SK-N-SH (cell line): ENCODE measurements at regions not wholly inside any gene's neighbourhood (a gene's known extent, or its start where the extent isn't known, plus 50 kb on each side); places are given as distances from the start of the nearest gene placed in this dataset.

Experiments
- CTCF ChIA-PET: fragments of 300-600, 350-600 bp; formaldehyde crosslinking; extraction: SDS; loops from one replicate; lab custom pipeline; 2021; lab: Yijun Ruan, JAX
- POLR2A ChIA-PET: fragments of 350-600 bp; sonication (Branson Sonifier 250); formaldehyde crosslinking; extraction: SDS; loops from one replicate; lab custom pipeline; 2020; ENCODE audit warnings: antibody characterized with exemption, inconsistent platforms; lab: Yijun Ruan, JAX
- DNase-seq: peaks from one replicate; pipeline ENCODE4 v3.0.0; 2012
- H2AFZ ChIP-seq: fragments of 200-600 bp; sonication (generic); 2 replicates; pipeline ENCODE4 v1.8.1; 2016; ENCODE audit warnings: antibody characterized with exemption, mild to moderate bottlenecking, low read depth
- H3F3A ChIP-seq: fragments of 200-600 bp; sonication (generic); replicated peaks from 2 replicates; pipeline ENCODE3; 2016; ENCODE audit warnings: antibody characterized with exemption, mild to moderate bottlenecking; ENCODE audit not compliant: insufficient read depth
- H3K27ac ChIP-seq, 2 experiments: fragments of 200-500 bp in 1 of 2; fragments of 200-600 bp in 1 of 2; sonication (Bioruptor generic) in 1 of 2; sonication (generic), shearing (Covaris generic) in 1 of 2; 2 replicates each; pipeline versions ENCODE4 v1.5.1 to v1.6.1; 2014 to 2016; ENCODE audit warnings: low read depth in 2 of 2, inconsistent platforms in 1 of 2, low read length in 1 of 2, mild to moderate bottlenecking in 1 of 2, mixed read lengths in 1 of 2
- H3K27me3 ChIP-seq: fragments of 200-600 bp; sonication (generic), shearing (Covaris generic); 2 replicates; pipeline ENCODE4 v1.6.1; 2016; ENCODE audit warnings: mixed run types; ENCODE audit not compliant: insufficient read depth
- H3K36me3 ChIP-seq, 2 experiments: fragments of 200-500 bp in 1 of 2; fragments of 200-600 bp in 1 of 2; sonication (Bioruptor generic) in 1 of 2; sonication (generic) in 1 of 2; replicated peaks in 1 of 2; 2 replicates each; pipeline versions ENCODE3 to v1.5.1; 2014 to 2016; ENCODE audit warnings: low read length in 1 of 2, mild to moderate bottlenecking in 1 of 2; ENCODE audit not compliant: insufficient read depth in 2 of 2, control insufficient read depth in 1 of 2
- H3K4me1 ChIP-seq, 2 experiments: fragments of 200-500 bp in 1 of 2; fragments of 200-600 bp in 1 of 2; sonication (Bioruptor generic) in 1 of 2; sonication (generic), shearing (Covaris generic) in 1 of 2; 2 replicates each; pipeline versions ENCODE4 v1.5.1 to v1.6.1; 2014 to 2016; ENCODE audit warnings: low read depth in 1 of 2, low read length in 1 of 2, mixed run types in 1 of 2; ENCODE audit not compliant: insufficient read depth in 2 of 2, control insufficient read depth in 1 of 2
- H3K4me2 ChIP-seq: fragments of 200-600 bp; sonication (generic), shearing (Covaris generic); 2 replicates; pipeline ENCODE4 v1.6.1; 2017; ENCODE audit warnings: mixed run types
- H3K4me3 ChIP-seq, 2 experiments: fragments of 200-500 bp in 1 of 2; fragments of 200-600 bp in 1 of 2; sonication (Bioruptor generic) in 1 of 2; sonication (generic), shearing (Covaris generic) in 1 of 2; 2 replicates each; pipeline versions ENCODE4 v1.5.1 to v1.8.1; 2014 to 2016; ENCODE audit warnings: low read depth in 2 of 2, inconsistent platforms in 1 of 2, low read length in 1 of 2, mild to moderate bottlenecking in 1 of 2, mixed read lengths in 1 of 2, moderate library complexity in 1 of 2
- H3K79me2 ChIP-seq: fragments of 200-600 bp; sonication (generic); 2 replicates; pipeline ENCODE4 v1.8.1; 2017; ENCODE audit warnings: mild to moderate bottlenecking; ENCODE audit not compliant: insufficient read depth
- H3K9ac ChIP-seq: fragments of 200-600 bp; sonication (generic); 2 replicates; pipeline ENCODE4 v1.6.1; 2017; ENCODE audit warnings: mixed run types
- H3K9me2 ChIP-seq: fragments of 200-600 bp; sonication (generic); 2 replicates; pipeline ENCODE4 v1.6.1; 2017; ENCODE audit warnings: mixed run types
- H3K9me3 ChIP-seq: fragments of 200-600 bp; sonication (generic); 2 replicates; pipeline ENCODE4 v1.6.1; 2017; ENCODE audit warnings: mixed run types, mild to moderate bottlenecking, moderate library complexity
- H4K20me1 ChIP-seq: fragments of 200-600 bp; sonication (generic); 2 replicates; pipeline ENCODE4 v1.6.1; 2017; ENCODE audit warnings: mild to moderate bottlenecking, mixed run types; ENCODE audit not compliant: insufficient read depth
- CHD2 ChIP-seq: fragments of 150-350 bp; IDR thresholded peaks from 2 replicates; pipeline ENCODE4 v1.6.1; 2018; ENCODE audit warnings: low read length; ENCODE audit not compliant: partially characterized antibody
- CTCF ChIP-seq: fragments of 200-600 bp; sonication (generic); IDR thresholded peaks from 2 replicates; pipeline ENCODE4 v1.6.1; 2017; ENCODE audit warnings: antibody characterized with exemption, mild to moderate bottlenecking, moderate library complexity
- ELF1 ChIP-seq: IDR thresholded peaks from 2 replicates; pipeline ENCODE4 v1.4.0; 2012
- EP300 ChIP-seq, 2 experiments: IDR thresholded peaks; 2 replicates each; pipeline versions ENCODE4 v1.4.0 to v1.6.1; 2012; ENCODE audit warnings: borderline replicate concordance in 1 of 2, low read depth in 1 of 2, low read length in 1 of 2
- EZH2phosphoT487 ChIP-seq: fragments of 200-600 bp; sonication (generic); IDR thresholded peaks from 2 replicates; pipeline ENCODE4 v1.6.1; 2017; ENCODE audit warnings: low read depth, mixed run types, mild to moderate bottlenecking, antibody characterized with exemption, moderate library complexity, borderline replicate concordance
- FOSL2 ChIP-seq: IDR thresholded peaks from 2 replicates; pipeline ENCODE4 v1.4.0; 2012; ENCODE audit warnings: low read depth, mild to moderate bottlenecking, moderate library complexity, borderline replicate concordance
- FOXJ3 ChIP-seq: sonication (generic); formaldehyde crosslinking; IDR thresholded peaks from 2 replicates; pipeline ENCODE4 v1.5.1; 2020; ENCODE audit warnings: mild to moderate bottlenecking, missing genetic modification reagents
- FOXM1 ChIP-seq: IDR thresholded peaks from 2 replicates; pipeline ENCODE4 v1.4.0; 2012; ENCODE audit warnings: low read depth, mild to moderate bottlenecking
- IRF3 ChIP-seq: fragments of 150-350 bp; IDR thresholded peaks from 2 replicates; pipeline ENCODE4 v1.6.1; 2016; ENCODE audit warnings: mild to moderate bottlenecking, low read depth, low read length
- MAX ChIP-seq: IDR thresholded peaks from 2 replicates; pipeline ENCODE4 v1.4.0; 2012; ENCODE audit warnings: low read depth
- NRF1 ChIP-seq: IDR thresholded peaks from 2 replicates; pipeline ENCODE4 v1.6.1; 2012; ENCODE audit warnings: low read depth, mild to moderate bottlenecking, low read length
- PBX3 ChIP-seq: IDR thresholded peaks from 2 replicates; pipeline ENCODE4; 2012
- RFX5 ChIP-seq: IDR thresholded peaks from 2 replicates; pipeline ENCODE4 v1.6.1; 2012; ENCODE audit warnings: mild to moderate bottlenecking, improper control_type of control experiment, low read length
- SMC3 ChIP-seq: IDR thresholded peaks from 2 replicates; pipeline ENCODE4 v1.6.1; 2012; ENCODE audit warnings: low read depth, low read length, improper control_type of control experiment
- TAF1 ChIP-seq: IDR thresholded peaks from 2 replicates; pipeline ENCODE4 v1.6.1; 2012; ENCODE audit warnings: low read depth, mild to moderate bottlenecking, low read length, moderate library complexity, borderline replicate concordance
- TCF12 ChIP-seq: IDR thresholded peaks from 2 replicates; pipeline ENCODE4 v1.4.0; 2012
- USF2 ChIP-seq: fragments of 150-350 bp; IDR thresholded peaks from 2 replicates; pipeline ENCODE4 v1.6.1; 2017; ENCODE audit warnings: antibody characterized with exemption, low read length, low read depth, borderline replicate concordance
- WGBS: methylation state at CpG from one replicate; pipeline ENCODE4 v1.1.6; 2017; ENCODE audit warnings: low lambda C conversion rate; 5-methylcytosine and 5-hydroxymethylcytosine counted together

- H3K4me2 ChIP-seq: no peak overlapping the region
Measured at GRCh38 chr11:11107076-11107723, 245.8 kb downstream of the CSNK2A3 start.

More at GRCh38 chr11:11107076-11107723, 245.8 kb downstream of the CSNK2A3 start:
- no peaks in the 10 kb centered on the region for H3K9me3 ChIP-seq
- CTCF ChIA-PET: interaction anchor here (1.5 kb wide), 1 partner anchor 229 kb away, joined by 5 read pairs; no protein-coding TSS in a partner anchor
- POLR2A ChIA-PET: no interaction called here
- DNase-seq: no peak
- no peaks in the 10 kb centered on the region for H3K9me2 ChIP-seq
- TF ChIP-seq RFX5: no peak
- no peak for TF ChIP-seq FOSL2
- no peak for TF ChIP-seq TAF1
- TF ChIP-seq EZH2phosphoT487: no peak
- TF ChIP-seq CTCF: no peak
- TF ChIP-seq PBX3: no peak
- TF ChIP-seq ELF1: no peak
- TF ChIP-seq IRF3: no peak
- no peak for TF ChIP-seq MAX
- TF ChIP-seq CHD2: no peak
- no peak for TF ChIP-seq TCF12
- TF ChIP-seq NRF1: no peak
- TF ChIP-seq SMC3: no peak
- no peak for TF ChIP-seq USF2
- no peak for TF ChIP-seq FOXM1
- no peak for TF ChIP-seq EP300 (IDR thresholded peaks at IDR 0.05; ENCODE audit: borderline replicate concordance in 1 of 2, low read depth in 1 of 2, low read length in 1 of 2)
- no peak for TF ChIP-seq FOXJ3 (CRISPR knock-in tag)
- H3K9ac ChIP-seq: no peak overlapping the region
- H4K20me1 ChIP-seq: no peaks in the 10 kb centered on the region
- no peak overlapping the region for H3K4me3 ChIP-seq
- no peaks in the 10 kb centered on the region for H3K36me3 ChIP-seq
- no peaks in the 10 kb centered on the region for H3K79me2 ChIP-seq
- H3K27me3 ChIP-seq: peaks cover 3% of the 10 kb centered on the region; the same call in 1 of the 2 replicates
- H3K4me1 ChIP-seq: no peaks in the 10 kb centered on the region
- no peak overlapping the region for H3K27ac ChIP-seq
- 34% methylated on average over 4 of the region's 4 CpGs for WGBS
- no peaks in the 10 kb centered on the region for H3F3A ChIP-seq
- H2AFZ ChIP-seq: no peak overlapping the region
